D721Med (cell line): ENCODE measurements at regions not wholly inside any gene's neighbourhood (a gene's known extent, or its start where the extent isn't known, plus 50 kb on each side); places are given as distances from the start of the nearest gene placed in this dataset.
"Not testable (repeated sequence)": the region's sequence is repeated elsewhere in the genome, so short reads cannot be mapped to it uniquely, and the experiment has no call there.

Source experiments
- DNase-seq: peaks from one replicate; pipeline ENCODE4 v3.0.0; 2011; ENCODE audit warnings: low spot score; ENCODE audit not compliant: insufficient read length
- FAIRE-seq: peaks from 2 replicates; lab custom pipeline; 2011; peaks lifted over from hg19 to GRCh38; lab: Jason Lieb, UNC
- CTCF ChIP-seq: IDR thresholded peaks from 2 replicates; pipeline ENCODE4 v1.5.1; 2012; ENCODE audit warnings: mild to moderate bottlenecking, control low read depth; ENCODE audit not compliant: insufficient read depth; ENCODE audit errors: missing control alignments

DNA sequence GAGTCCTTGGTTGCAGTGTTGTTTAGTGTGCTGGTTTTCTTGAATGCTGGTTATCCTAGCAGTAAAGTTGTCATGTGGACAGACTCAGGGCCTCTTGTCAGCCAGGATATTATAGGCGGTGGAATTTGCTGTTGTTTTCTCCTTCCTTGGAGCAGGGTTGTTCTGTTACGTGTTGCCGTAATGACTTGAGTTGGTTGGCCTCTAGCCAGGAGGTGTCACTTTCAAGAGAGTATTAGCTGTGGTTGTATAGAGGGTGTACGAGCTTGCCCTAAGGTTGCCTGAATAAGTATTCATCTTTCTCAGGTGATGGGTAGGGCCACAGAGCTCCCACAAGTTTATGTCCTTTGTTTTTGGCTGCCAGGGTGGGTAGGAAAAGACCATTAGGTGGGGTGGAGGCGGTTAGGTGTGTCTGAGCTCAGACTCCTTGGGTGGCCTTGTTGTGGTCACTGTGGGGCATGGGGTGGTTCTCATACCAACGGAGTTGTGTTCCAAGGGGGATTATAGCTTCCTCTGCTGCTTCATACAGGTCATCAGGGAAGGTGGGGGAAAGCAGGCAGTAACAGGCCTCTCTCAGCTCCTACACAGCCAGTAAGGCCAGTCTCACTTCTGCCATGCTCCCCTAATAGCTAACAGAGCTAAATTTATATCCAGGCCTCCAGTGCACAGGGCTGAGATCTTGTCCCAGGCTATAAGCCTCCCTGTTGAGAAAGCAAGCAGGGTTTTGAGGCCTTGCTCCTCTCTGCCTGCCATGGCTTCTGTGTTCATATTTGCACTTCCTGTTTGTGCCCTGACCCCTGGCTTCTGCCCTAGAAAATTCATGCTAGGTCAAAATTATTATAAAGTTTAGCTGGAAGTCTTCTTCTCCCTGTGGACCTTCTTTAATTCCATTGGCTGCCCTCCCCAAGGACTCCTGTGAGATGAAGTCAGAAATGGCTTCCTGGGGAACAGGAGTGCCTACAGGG is 594.7 kb downstream of the RAPGEF2 start:
- FAIRE-seq (no peak), DNase-seq (no peak)
- no peak for TF ChIP-seq CTCF

- DNase-seq (no peak), FAIRE-seq (no peak)
- TF ChIP-seq CTCF, result no peak
Observed at GRCh38 chr4:159698336-159698735, 595.5 kb downstream of the RAPGEF2 start.

DNA sequence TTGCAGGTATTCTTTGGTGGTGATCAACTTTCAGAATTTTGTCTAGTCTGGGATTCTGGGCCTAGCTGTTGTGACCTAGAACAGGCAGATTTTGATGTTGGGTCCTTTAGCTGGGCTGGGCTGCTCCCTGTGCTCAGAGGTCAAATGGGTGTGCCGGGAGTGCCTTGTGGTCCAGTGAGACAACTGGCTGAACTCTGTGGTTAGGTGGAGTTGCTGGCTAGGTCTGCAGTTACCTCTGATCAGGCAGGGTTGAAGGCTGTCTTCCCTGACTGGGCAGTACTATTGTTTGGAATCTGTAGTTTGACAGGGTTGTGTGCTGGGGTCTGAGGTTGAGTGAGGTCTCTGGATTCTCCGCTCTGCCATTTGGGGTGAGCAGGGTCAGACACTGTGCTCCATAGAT is 599.3 kb downstream of the RAPGEF2 start:
- no peak for TF ChIP-seq CTCF
- FAIRE-seq, result no peak
- DNase-seq, result no peak

DNA sequence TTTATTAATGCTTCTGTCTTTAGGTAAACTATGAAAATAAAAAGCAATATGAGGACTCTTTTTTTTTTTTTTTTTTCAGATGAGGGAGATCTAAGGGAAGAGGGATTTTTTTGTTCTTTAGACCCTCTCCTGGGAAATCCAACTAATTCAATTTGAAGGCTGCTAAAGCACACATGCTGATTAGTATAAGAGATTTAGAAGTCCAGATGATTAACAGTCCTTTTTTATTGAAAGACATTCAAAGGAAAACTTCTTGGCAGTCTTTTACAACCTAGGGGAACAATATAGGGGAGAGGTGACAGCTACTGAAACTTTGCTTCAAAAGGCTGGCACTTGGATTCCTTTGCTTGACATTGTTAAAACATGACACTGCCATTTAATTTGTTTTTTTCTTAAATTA is 602.5 kb downstream of the RAPGEF2 start:
- no peak for TF ChIP-seq CTCF
- DNase-seq, result no peak
- peak; percentile 82 for FAIRE-seq

DNA sequence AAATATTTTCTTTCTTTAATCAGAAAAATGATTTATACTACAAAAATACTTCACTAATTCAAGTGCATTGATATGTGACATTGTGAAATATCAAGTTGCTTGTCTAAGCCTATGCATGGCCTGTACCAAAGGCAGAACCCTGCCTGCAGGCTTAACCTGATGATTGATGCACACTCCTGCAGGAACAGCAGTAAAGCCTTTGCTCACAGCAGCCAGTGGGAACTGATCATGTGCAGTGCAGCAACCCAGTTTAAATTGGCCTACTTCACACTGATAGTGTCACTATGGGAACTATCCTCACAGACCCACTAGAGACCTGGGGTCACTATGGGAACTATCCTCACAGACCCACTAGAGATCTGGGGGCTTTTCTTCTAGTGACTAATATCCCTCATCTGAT is 603.8 kb downstream of the RAPGEF2 start:
- DNase-seq, result no peak
- TF ChIP-seq CTCF, result no peak
- no peak for FAIRE-seq

DNA sequence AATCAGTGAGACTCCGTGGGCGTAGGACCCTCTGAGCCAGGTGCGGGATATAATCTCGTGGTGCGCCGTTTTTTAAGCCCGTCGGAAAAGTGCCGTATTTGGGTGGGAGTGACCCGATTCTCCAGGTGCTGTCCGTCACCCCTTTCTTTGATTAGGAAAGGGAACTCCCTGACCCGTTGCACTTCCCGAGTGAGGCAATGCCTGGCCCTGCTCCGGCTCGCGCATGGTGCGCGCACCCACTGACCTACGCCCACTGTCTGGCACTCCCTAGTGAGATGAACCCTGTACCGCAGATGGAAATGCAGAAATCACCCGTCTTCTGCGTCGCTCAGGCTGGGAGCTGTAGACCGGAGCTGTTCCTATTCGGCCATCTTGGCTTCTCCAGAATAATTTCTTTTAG is 612.3 kb downstream of the RAPGEF2 start:
- not testable (repeated sequence) for DNase-seq, FAIRE-seq

DNA sequence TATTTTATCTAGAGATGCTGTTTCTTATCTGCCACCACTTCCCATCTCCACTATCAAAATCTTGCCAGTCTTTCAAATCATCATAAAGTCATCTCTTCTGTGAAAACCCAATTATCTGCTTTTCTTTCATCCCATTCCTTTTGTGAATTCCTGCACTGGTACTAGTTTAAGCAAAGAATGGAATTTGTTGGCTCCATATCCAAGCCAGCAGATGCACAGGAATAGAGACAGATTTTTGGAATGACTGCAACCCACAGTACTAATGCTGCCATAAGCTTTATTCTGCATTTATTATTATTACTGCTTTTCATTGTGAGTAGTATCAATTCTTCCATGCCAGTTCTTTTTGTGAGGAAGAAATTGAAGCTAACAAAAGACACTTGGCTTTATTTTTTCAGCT is 616.7 kb downstream of the RAPGEF2 start:
- no peak for FAIRE-seq

More for the DNA sequence above, 616.7 kb downstream of the RAPGEF2 start:
- no peak for DNase-seq
- TF ChIP-seq CTCF, result no peak
